ENCODE measurements at regions not wholly inside any gene's neighbourhood (a gene's known extent, or its start where the extent isn't known, plus 50 kb on each side); places are given as distances from the start of the nearest gene placed in this dataset.

DNA sequence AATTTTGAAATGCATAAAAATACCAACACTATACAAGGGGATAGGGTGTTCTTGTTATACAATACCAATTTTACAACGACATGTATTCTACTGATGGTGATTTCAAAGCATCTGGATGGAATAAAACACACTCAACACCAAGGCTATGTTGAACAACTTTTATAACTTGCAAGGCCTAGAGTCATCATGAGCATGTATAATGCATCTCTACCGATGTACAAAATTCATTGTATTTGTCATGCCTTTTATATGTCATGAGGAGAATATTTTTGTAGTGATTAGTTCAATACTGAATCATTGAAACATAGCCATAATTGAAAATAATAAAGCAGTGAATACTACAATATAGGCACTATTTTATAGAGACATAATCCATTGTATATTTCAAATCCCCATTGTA, 160.2 kb downstream of the ETV1 start:
- DNase-seq (ENCODE audit: extremely low spot score, insufficient read length, low read depth) (no peak), FAIRE-seq (no peak)

DNA sequence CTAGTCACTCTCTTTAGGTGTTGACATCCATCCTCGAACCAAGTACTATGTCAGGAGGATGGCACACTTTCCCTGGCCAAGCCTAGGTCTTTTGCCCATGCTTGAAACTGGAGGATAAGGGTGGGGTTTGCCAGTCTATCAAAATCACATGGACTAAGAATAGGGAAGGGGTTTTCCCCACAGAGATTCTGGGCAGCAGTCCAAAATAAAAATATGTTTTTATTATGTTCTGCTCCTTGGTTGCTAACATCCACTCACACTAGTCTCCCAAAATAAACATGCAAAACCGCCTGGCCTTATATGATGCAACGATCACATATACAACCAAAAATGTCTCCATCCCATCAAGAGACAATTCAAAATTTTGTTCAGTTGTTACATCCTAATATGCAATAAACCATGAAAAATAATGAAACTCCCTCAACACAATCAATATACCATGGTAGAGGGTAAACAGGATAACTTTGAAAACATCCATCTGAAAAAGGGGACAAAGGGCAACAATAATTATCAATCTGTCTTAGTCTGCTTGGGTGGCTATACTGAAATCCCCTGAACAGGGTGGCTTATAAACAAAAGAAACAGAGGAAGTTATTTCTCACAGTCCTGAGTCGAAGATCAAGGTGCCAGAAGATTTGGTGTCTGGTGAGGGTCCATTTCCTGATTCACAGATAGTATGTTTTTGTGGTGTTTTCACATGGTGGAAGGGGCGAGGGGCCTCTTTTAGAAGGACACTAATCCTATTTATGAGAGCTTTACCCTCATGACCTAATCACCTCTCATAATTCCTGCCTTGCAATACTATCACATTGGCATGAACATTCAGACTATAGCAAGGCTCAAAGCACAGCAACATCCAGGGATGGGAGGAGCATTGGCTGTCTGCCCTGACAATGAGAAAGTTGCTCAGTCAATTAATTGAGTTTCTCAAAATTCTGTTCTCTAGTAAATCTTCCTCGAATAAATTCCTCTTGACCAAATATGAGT, 159.3 kb downstream of the ETV1 start:
- no peak for DNase-seq (ENCODE audit: extremely low spot score, insufficient read length, low read depth)
- FAIRE-seq = no peak

DNA sequence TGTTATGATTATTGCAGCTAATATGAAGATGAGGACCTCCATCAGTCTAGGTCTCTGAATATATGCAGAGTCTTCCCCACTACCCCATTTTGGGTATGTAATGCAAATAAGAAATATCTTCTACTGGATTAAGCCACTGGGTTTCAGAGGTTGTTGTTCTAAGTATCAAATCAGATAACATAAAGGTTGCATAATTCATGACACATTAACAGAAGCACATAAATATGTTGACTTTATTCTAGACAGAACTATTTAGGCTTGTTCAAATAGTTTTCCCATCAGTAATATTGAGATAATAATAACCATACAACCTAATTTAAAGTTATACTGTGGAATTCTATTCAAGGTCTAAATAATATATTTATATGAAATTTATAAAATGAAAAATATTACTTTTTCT, 157.1 kb downstream of the ETV1 start:
- DNase-seq (ENCODE audit: extremely low spot score, insufficient read length, low read depth) (no peak), FAIRE-seq (no peak)

- no peak for DNase-seq (ENCODE audit: extremely low spot score, insufficient read length, low read depth)
- no peak for FAIRE-seq
These were observed 155.1 kb downstream of the ETV1 start for GRCh38 chr7:13834328-13834761.

- DNase-seq (ENCODE audit: extremely low spot score, insufficient read length, low read depth) (no peak), FAIRE-seq (no peak)
These were observed 154.0 kb downstream of the ETV1 start for GRCh38 chr7:13835442-13835841.

GRCh38 chr7:13839063-13839462, 150.4 kb downstream of the ETV1 start:
- DNase-seq (ENCODE audit: extremely low spot score, insufficient read length, low read depth) (no peak), FAIRE-seq (no peak)
